GM13977 (cell line): ENCODE measurements at regions not wholly inside any gene's neighbourhood (a gene's known extent, or its start where the extent isn't known, plus 50 kb on each side); places are given as distances from the start of the nearest gene placed in this dataset.

Experiments used
- DNase-seq: peaks from one replicate; pipeline ENCODE4 v3.0.0; 2012; ENCODE audit warnings: low spot score
- in situ Hi-C: fragments of 300-500 bp; cut with MboI; formaldehyde crosslinking; loops from one replicate; pipeline ENCODE4 v1.12.0; 2022; ENCODE audit warnings: low sequenced_read_pairs, low pct_unique_long_range_greater_than_20kb, mixed read lengths, inconsistent platforms; ENCODE audit not compliant: unreplicated experiment
- TF ChIP-seq, protein P1 (sequence below): IDR thresholded peaks from 2 replicates; pipeline ENCODE4 v1.5.1; 2012; ENCODE audit warnings: mild to moderate bottlenecking, control low read depth; ENCODE audit not compliant: insufficient read depth; ENCODE audit errors: extremely low read depth, missing control alignments

DNA sequence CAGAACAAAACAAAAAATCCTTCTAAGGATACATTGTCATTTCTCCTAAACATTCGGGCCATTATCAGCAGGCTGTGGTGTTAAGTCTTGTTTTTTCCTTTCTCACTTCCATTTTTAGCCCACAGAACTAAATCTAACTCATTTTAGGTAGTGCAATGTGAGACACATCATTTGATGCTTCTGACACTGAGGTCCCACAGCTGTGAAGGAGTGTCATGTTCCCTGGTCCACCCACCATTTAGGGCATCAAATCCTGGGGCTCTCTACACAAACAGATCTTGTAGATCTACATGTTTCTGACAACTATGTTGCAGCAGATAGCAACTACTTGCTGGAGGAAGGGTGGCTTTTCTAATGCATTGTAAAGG is 232.5 kb upstream of the IGFBP3 start:
- TF ChIP-seq, protein P1, sequence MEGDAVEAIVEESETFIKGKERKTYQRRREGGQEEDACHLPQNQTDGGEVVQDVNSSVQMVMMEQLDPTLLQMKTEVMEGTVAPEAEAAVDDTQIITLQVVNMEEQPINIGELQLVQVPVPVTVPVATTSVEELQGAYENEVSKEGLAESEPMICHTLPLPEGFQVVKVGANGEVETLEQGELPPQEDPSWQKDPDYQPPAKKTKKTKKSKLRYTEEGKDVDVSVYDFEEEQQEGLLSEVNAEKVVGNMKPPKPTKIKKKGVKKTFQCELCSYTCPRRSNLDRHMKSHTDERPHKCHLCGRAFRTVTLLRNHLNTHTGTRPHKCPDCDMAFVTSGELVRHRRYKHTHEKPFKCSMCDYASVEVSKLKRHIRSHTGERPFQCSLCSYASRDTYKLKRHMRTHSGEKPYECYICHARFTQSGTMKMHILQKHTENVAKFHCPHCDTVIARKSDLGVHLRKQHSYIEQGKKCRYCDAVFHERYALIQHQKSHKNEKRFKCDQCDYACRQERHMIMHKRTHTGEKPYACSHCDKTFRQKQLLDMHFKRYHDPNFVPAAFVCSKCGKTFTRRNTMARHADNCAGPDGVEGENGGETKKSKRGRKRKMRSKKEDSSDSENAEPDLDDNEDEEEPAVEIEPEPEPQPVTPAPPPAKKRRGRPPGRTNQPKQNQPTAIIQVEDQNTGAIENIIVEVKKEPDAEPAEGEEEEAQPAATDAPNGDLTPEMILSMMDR = no peak
- in situ Hi-C loops = no loop called here
- no peak for DNase-seq

DNA sequence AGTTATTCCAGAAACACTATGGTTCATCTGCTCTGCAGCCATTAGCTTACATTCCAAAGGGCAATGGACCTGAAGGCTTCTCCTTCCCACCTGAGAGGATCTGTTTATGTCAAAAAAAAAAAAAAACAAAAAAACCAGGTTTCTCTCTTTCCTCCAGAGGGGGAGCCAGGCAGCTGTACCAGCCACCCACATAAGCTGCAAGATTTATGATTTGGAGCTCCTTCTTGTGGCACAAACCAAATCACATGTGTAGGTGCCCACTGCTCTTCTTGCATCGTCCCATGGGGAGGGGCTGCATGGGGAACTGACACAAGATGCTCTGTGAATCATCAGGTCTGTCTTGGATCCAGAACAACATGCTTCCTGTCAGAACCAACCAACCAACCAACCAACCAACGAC is 231.6 kb upstream of the IGFBP3 start:
- in situ Hi-C loops = no loop called here

DNA sequence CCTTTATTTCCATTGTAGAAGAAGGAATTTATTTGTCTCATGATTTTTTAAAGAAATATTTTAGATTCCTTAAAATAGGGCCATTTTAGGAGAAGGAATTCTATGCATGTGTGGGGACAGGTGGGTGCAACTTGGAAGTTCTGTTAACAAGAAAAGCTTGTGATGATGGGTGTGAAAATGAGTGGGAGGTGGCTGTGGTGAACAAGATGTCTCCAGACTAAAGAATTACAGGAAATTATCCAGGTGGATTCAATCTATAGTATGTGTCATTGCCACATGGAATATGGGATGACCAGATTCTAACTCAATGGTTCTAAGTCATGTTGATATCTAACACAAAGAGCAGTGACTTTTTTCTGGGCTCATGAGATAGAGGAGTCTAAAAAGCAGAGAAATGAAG is 229.6 kb upstream of the IGFBP3 start:
- in situ Hi-C loops = no loop called here
- DNase-seq = no peak
- TF ChIP-seq, protein P1 = no peak

More for the DNA sequence above, 231.6 kb upstream of the IGFBP3 start:
- no peak for DNase-seq
- TF ChIP-seq, protein P1 = no peak

DNA sequence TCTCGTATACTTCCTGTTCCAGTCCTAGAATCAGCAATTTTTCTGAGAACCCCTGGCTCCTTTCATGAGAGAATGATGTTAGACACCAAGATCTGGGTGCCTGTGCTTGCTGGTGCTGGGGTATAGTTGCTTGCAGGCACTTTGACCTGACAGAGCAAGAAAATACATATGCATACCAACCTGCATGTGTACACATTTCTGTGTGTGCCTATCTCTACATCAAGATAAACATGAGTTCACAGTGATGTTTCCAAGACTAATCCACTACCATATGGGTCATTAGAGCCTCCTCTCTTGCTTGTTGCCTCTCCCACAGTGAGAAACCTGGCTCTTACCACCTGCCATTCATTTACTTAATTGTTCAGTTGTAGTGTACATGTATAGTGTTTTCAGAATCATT is 229.1 kb upstream of the IGFBP3 start:
- in situ Hi-C loops = no loop called here
- DNase-seq = no peak
- TF ChIP-seq, protein P1 = no peak

DNA sequence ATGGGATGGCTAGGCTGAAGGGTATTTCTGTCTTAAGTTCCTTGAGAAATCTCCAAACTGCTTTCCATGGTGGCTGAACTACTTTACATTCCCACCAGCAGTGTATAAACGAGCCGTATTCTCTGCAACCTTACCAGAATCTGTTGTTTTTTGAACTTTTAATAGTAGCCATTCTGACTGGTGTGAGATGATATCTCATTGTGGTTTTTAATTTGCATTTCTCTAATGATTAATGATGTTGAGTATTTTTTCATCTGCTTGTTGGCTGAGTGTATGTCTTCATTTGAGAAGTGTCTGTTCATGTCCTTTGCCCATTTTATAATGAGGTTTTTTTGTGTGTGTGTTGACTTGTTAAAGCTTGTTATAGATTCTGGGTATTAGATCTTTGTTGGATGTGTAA is 226.8 kb upstream of the IGFBP3 start:
- DNase-seq = no peak
- TF ChIP-seq, protein P1 = no peak
- in situ Hi-C loops = no loop called here

DNA sequence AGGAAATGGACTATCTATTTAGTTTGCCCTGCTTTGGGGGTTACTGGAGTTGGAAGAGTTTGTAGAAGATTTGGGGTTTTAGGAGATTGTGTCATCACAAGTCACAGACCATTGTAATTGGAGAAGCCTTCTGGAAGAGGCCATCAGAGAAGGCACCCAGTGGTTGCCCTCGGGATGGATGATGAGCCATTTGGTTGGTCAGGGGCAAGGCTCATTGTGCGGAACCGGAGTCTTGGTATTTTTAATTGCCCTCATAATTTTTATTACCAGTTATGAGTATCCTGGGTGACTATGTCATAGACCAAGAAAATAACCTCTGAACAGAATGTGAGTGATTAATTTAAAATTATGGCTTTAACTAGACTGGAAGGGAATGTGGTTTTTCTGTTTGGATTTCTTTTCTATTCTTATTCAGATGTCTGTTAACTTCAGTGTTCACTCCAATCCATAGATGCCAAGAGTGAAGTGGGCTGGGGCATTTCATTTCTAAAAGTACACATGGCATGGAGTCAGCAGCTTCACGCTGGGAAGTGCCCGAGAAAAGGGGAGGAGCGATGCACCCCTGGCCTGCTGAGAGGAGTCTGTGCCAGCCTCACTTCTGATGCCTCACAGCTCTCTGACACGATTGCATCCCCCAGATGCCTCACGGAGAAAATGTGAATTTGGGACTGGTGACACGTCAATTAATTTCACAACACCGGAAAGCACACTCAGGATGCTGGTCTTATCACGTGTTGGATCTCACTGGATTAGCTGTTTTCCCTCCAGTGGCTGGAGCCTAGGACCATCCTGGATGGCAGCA is 225.6 kb upstream of the IGFBP3 start:
- no peak for DNase-seq
- in situ Hi-C loops = no loop called here

More for the DNA sequence above, 225.6 kb upstream of the IGFBP3 start:
- TF ChIP-seq, protein P1 = no peak
